C4-2B (cell line): ENCODE measurements at regions not wholly inside any gene's neighbourhood (a gene's known extent, or its start where the extent isn't known, plus 50 kb on each side); places are given as distances from the start of the nearest gene placed in this dataset.
A peak's percentile ranks its signal among the peaks of the same experiment; 100 is the strongest.

Experiments used
- H3K27ac ChIP-seq: fragments of 450-650 bp; 2 replicates; pipeline ENCODE4 v1.5.1; 2017
- ZFX ChIP-seq: fragments of 450-650 bp; IDR thresholded peaks from 2 replicates; pipeline ENCODE4 v1.6.1; 2017
- TF ChIP-seq, protein P1 (sequence below): fragments of 450-650 bp; conservative IDR thresholded peaks from 2 replicates; pipeline ENCODE4 v1.5.1; 2017; ENCODE audit warnings: mild to moderate bottlenecking

DNA sequence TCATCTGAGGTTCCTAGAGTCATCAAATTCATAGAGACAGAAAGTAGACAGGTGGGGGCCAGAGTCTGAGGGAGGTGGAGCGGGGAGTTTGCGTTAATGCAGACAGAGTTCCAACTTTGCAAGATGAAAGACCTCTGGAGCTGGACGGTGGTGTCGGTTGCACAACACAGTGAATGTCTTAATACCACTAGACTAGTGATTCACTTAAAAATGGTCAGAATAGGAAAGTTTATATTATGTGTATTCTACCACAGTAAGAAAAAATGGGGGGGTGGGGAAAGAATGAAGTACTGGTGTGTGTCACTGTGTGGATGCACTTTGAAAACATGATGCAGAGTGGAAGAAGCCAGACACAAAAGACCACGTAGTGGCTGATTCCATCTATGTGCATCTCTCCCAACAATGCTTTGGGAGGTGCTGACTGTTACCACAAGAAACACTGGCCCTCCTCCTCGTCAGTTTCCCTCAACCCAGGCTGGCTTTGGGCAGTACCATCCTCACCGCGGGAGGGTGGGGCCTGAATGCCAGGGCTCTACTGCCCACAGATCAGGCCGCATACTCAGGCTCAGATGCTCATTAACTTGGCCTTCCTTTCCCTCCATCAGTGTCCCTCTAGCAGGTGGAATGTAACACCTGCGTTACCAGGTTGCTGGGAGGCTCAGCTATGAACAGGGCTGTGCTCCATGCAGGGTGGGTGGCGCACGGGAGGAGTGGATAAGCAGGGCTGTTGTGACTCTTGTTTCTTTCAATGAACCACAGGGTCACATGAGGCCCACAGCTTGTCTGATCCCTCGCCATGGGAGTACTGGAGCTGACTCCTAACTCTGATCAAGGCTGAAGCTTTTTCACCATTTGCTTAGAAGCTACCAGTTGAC, 297.0 kb downstream of the CTTN start:
- no peak overlapping the region for H3K27ac ChIP-seq
- TF ChIP-seq, protein P1, sequence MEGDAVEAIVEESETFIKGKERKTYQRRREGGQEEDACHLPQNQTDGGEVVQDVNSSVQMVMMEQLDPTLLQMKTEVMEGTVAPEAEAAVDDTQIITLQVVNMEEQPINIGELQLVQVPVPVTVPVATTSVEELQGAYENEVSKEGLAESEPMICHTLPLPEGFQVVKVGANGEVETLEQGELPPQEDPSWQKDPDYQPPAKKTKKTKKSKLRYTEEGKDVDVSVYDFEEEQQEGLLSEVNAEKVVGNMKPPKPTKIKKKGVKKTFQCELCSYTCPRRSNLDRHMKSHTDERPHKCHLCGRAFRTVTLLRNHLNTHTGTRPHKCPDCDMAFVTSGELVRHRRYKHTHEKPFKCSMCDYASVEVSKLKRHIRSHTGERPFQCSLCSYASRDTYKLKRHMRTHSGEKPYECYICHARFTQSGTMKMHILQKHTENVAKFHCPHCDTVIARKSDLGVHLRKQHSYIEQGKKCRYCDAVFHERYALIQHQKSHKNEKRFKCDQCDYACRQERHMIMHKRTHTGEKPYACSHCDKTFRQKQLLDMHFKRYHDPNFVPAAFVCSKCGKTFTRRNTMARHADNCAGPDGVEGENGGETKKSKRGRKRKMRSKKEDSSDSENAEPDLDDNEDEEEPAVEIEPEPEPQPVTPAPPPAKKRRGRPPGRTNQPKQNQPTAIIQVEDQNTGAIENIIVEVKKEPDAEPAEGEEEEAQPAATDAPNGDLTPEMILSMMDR = no peak
- TF ChIP-seq ZFX = no peak

DNA sequence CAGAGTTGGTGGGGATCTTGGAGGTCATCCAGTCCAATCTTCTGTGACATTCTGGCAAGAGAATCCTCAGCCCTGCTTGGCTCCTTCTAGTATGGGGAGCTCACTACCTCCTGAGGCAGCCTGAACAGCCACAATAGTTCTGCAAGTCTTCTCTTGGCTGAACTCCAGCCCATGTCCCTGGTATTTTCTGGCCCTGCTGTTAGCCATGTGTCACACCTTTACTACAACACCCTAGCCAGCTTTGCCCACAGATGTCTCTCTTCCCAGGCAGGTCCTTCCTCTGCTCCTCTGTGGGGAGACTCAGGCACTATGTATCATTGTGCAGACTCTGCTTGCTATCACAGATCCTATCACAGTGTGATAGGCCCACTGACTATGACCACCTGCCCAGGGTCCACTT, 297.7 kb downstream of the CTTN start:
- H3K27ac ChIP-seq = no peak overlapping the region
- no peak for TF ChIP-seq ZFX
- TF ChIP-seq, protein P1 = no peak

DNA sequence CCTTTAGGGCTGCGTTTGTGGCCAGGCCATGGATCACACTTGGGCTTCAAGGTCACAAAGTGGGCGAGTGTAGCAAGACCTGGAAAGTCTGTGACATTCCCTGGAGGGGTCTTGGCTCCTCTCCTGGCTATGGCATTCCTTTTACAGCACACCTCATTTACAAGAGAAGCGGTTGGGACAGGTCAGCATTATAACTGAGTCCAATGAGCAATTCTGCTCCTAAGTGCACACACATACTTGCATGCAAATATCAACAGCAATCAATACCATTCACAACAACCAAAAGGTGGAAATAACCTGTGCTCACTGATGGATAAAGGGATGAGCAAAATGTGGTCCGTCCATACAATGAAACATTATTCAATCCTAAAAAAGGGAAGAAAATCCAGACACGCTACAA, 298.2 kb downstream of the CTTN start:
- TF ChIP-seq ZFX = no peak
- TF ChIP-seq, protein P1 = no peak
- H3K27ac ChIP-seq = no peak overlapping the region

DNA sequence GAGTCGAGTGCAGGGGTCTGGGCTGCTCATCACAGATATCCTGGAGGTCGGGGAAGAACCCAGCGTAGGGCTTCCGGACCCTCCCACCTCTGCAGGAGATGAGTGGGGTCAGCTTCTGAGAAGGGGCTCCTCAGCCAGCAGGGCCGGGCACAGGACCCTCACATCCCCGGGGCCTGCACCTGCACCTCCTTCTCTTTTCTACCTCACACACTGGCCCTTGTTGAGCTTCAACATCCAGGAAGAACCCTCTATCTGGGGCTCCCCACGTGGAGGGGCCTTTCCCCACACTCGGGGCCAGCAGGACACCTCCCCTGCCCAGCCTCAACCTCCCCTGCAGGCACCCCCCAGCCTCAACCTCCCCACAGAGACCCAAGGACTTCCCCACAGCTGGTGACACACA, 299.4 kb downstream of the CTTN start:
- H3K27ac ChIP-seq = peak overlapping the region; percentile 85; the same call in 1 of the 2 replicates
- no peak for TF ChIP-seq ZFX
- TF ChIP-seq, protein P1 = no peak

DNA sequence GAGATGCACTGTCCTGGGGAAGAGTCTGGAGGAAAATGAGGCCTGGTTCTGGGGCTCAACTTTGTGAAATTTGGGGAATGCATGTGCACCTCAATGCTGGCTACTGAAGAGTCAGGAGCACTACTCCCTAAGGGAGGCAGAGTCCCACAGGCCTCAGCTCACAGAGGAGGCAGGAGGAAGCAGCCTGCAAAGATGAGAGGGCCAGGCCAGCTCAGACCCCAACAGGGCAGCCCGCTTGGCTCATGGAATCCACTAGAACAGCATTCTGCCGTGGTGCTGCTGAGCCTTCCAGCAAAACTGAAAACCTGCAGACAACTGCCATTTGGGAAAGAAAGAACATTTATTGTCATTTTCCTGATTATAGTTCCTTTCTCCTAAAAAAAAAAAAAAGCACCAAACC, 300.5 kb downstream of the CTTN start:
- H3K27ac ChIP-seq = peak overlapping the region; percentile 85
- TF ChIP-seq, protein P1 = no peak
- no peak; the same call in 1 of the 2 replicates for TF ChIP-seq ZFX

DNA sequence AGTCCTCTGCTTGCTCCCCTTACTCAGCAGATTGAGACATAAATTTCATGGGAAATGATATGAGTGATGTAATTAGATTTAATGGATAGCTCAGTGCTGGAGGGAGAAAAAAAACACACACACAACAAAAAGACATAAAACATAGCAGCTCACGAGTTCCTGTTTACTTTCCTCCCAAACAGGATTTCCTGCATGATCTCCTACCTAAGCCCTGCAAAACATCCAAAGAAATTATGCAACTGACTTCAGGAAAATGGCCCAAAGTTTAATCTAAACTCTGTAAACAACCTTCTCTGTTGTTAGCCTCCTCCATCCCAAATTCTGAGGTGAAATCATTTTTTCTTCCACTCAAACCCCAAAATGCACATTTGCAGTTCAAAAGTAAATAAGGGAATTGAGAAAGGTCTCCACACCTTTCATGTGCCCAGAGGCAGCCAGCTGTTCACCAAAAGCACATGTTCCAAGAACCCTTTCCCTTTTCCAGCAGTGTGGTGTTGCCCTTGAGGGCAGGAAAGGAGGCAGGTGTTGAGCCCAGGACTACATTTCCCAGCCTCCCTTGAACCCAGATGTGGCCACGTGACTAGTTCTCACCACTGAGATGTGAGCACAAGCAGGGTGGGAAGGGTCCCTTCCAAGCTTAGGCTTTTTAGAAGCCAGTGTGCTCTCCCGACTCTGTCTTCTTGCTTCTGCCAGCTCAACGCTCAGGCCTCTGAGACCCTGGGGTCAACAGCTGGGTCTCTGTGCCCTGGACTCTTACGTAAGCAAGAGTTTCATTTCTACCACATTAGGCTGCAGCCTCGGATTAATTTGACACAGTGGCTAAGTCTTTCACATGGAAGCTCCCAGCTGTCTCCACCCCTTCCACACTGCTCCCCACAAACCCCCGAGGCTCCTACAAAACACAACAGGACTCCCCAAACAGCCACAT, 301.2 kb downstream of the CTTN start:
- TF ChIP-seq, protein P1 = no peak
- TF ChIP-seq ZFX = no peak
- peak overlapping the region; percentile 85 for H3K27ac ChIP-seq

DNA sequence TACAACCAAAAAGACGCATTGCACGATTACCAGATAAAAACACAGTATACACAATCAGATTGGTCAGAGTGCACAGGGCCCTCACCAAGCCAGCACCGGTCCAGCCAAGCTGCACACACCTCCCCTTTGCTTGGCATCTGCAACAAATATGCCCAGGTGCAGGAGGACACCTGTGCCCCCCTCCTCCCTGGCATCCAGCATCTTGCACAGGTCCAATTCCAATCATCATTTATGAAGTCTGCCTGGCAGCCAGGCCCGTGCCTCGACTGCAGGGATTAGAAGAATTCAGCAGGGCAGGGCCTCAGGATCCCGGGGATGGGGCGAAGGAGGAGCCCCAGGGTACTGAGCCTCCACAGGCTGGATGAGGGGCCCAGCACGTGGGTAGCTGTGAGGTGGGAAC, 302.1 kb downstream of the CTTN start:
- TF ChIP-seq, protein P1 = no peak
- no peak for TF ChIP-seq ZFX
- peak overlapping the region; percentile 85 for H3K27ac ChIP-seq
